ENCODE measurements at regions not wholly inside any gene's neighbourhood (a gene's known extent, or its start where the extent isn't known, plus 50 kb on each side); places are given as distances from the start of the nearest gene placed in this dataset.

- TF ChIP-seq EP300 (IDR thresholded peaks at IDR 0.05): no peak
- TF ChIP-seq CTCF (IDR thresholded peaks at IDR 0.05): no peak
- TF ChIP-seq POLR2A (IDR thresholded peaks at IDR 0.05): no peak
- no peak for TF ChIP-seq POLR2AphosphoS5 (IDR thresholded peaks at IDR 0.05)
- WGBS, 2 donors: 76 to 78% methylated on average over 1 of the region's 1 CpG
- Histone ChIP-seq H3K27me3 (no peaks in the 10 kb centered on the region), H3K4me1 (no peaks in the 10 kb centered on the region), H3K36me3 (no peaks in the 10 kb centered on the region), H3K9me3 (peaks cover 0 to 4% (median 2%) of the 10 kb centered on the region in 4 donors), H3K4me3 (no peak overlapping the region), H3K27ac (no peak overlapping the region)
- intact Hi-C loops (cut with DNase I): no loop called here
- DNase-seq: no peak
These were observed 762.1 kb upstream of the MIR17HG start for GRCh38 chr13:90585392-90585791.

- H3K27ac ChIP-seq: no peak overlapping the region
- H3K4me3 ChIP-seq: no peak overlapping the region
- no peaks in the 10 kb centered on the region for H3K27me3 ChIP-seq
- H3K4me1 ChIP-seq: no peaks in the 10 kb centered on the region
- intact Hi-C loops (cut with DNase I): no loop called here
- TF ChIP-seq POLR2AphosphoS5 (IDR thresholded peaks at IDR 0.05) (no peak), EP300 (IDR thresholded peaks at IDR 0.05) (no peak), CTCF (IDR thresholded peaks at IDR 0.05) (no peak)
- DNase-seq: no peak
- 64 to 75% methylated on average over 1 of the region's 1 CpG for WGBS, 2 donors
- H3K36me3 ChIP-seq: no peaks in the 10 kb centered on the region
- no peaks in the 10 kb centered on the region for H3K9me3 ChIP-seq
These were observed 756.1 kb upstream of the MIR17HG start for GRCh38 chr13:90591260-90591926.

GRCh38 chr13:90591927-90592268, 755.6 kb upstream of the MIR17HG start:
- TF ChIP-seq POLR2AphosphoS5 (IDR thresholded peaks at IDR 0.05) (no peak), EP300 (IDR thresholded peaks at IDR 0.05) (no peak)
- 52 to 71% methylated on average over 2 of the region's 2 CpGs for WGBS, 2 donors
- Histone ChIP-seq H3K27ac (no peak overlapping the region), H3K9me3 (no peaks in the 10 kb centered on the region), H3K36me3 (no peaks in the 10 kb centered on the region), H3K4me1 (no peaks in the 10 kb centered on the region), H3K4me3 (no peak overlapping the region), H3K27me3 (no peaks in the 10 kb centered on the region)
- no peak for DNase-seq
- intact Hi-C loops (cut with DNase I): no loop called here

GRCh38 chr13:90592943-90593342, 754.5 kb upstream of the MIR17HG start:
- 85 to 89% methylated on average over 1 of the region's 1 CpG for WGBS, 2 donors
- H3K27me3 ChIP-seq: no peaks in the 10 kb centered on the region
- TF ChIP-seq POLR2AphosphoS5 (IDR thresholded peaks at IDR 0.05): no peak
- no peak for TF ChIP-seq CTCF (IDR thresholded peaks at IDR 0.05)
- no peak for TF ChIP-seq POLR2A (IDR thresholded peaks at IDR 0.05)
- no peak for TF ChIP-seq EP300 (IDR thresholded peaks at IDR 0.05)
- H3K36me3 ChIP-seq: no peaks in the 10 kb centered on the region
- no peak overlapping the region for H3K4me3 ChIP-seq
- intact Hi-C loops (cut with DNase I): no loop called here
- no peaks in the 10 kb centered on the region for H3K9me3 ChIP-seq
- DNase-seq: no peak
- H3K27ac ChIP-seq: no peak overlapping the region
- no peaks in the 10 kb centered on the region for H3K4me1 ChIP-seq

- DNase-seq: no peak
- Histone ChIP-seq H3K36me3 (no peaks in the 10 kb centered on the region), H3K4me3 (no peak overlapping the region), H3K9me3 (no peaks in the 10 kb centered on the region), H3K27ac (no peak overlapping the region), H3K27me3 (no peaks in the 10 kb centered on the region), H3K4me1 (no peaks in the 10 kb centered on the region)
- no peak for TF ChIP-seq CTCF (IDR thresholded peaks at IDR 0.05)
- no peak for TF ChIP-seq POLR2AphosphoS5 (IDR thresholded peaks at IDR 0.05)
- no peak for TF ChIP-seq EP300 (IDR thresholded peaks at IDR 0.05)
- TF ChIP-seq POLR2A (IDR thresholded peaks at IDR 0.05): no peak
- intact Hi-C loops (cut with DNase I): no loop called here
- 93 to 96% methylated on average over 1 of the region's 1 CpG for WGBS, 2 donors
These were observed 752.8 kb upstream of the MIR17HG start for GRCh38 chr13:90594681-90595080.

All from sigmoid colon (tissue), 6 donors.